H7 (cell line): ENCODE measurements at regions not wholly inside any gene's neighbourhood (a gene's known extent, or its start where the extent isn't known, plus 50 kb on each side); places are given as distances from the start of the nearest gene placed in this dataset.

ENCODE experiments used
- DNase-seq: peaks from one replicate; pipeline ENCODE4 v3.0.0; 2012
- H3K27me3 ChIP-seq: 2 replicates; pipeline ENCODE4 v1.6.0; 2011; ENCODE audit warnings: mild to moderate bottlenecking, low read length; ENCODE audit not compliant: control insufficient read depth, insufficient read depth
- H3K36me3 ChIP-seq: replicated peaks from 2 replicates; pipeline ENCODE4 v1.5.1; 2011; ENCODE audit warnings: low read length; ENCODE audit not compliant: control insufficient read depth, insufficient read depth
- H3K4me3 ChIP-seq: 2 replicates; pipeline ENCODE4 v1.5.1; 2011; ENCODE audit warnings: low read depth, mild to moderate bottlenecking, control low read depth, low read length, moderate library complexity; ENCODE audit not compliant: insufficient read depth

DNA sequence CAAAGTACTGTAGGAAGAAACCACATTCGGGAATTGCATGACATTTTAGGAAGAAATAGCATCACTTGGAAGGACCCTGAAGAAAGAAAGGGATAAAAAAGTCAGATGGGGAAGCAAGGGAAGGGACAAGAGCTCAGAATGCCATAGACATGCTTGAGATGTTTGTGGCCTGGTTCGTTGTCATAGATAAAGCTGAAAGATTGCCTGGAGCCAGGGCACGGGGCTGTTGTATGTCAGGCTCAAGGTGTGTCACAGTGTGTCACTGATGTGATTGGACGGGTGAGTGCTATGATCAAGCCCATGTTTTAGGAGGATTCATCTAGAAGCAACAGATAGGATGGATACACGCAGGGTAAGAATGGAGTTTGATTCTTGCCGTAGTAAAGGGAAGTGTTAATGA, 216.2 kb upstream of the SOX4 start:
- DNase-seq = no peak
- no peak overlapping the region for H3K4me3 ChIP-seq
- no peaks in the 10 kb centered on the region for H3K27me3 ChIP-seq
- no peaks in the 10 kb centered on the region for H3K36me3 ChIP-seq

DNA sequence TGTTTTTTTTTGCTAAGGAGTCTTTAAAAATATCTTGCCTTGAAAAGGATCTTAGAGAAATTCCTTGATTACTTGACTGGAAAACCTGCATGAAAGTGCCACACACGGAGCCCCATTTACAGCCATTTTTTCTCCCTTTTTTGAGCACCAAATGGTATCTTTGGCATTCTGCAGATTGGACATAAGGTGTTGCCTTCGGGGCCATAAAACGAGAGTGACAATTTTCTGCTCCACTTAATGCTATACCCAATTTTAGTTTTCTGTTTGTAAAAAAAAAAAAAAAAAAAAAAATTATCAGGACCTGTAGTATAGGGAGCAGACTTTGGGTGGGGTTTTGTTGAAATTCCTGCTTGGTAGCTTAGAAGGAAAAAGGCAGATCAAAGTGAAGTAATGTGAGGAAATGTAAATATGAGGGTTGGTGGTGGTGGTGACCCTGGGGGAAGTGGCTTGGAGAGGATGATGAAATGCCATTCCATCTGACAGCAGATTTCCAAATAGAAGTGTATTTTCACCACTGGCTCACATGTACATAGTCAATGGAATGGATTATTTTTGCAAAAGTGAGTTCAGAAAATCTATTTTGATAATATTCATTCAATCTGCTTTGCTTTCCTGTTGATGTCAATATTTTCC, 212.1 kb upstream of the SOX4 start:
- no peak for DNase-seq
- Histone ChIP-seq H3K36me3 (no peaks in the 10 kb centered on the region), H3K27me3 (no peaks in the 10 kb centered on the region), H3K4me3 (no peak overlapping the region)

DNA sequence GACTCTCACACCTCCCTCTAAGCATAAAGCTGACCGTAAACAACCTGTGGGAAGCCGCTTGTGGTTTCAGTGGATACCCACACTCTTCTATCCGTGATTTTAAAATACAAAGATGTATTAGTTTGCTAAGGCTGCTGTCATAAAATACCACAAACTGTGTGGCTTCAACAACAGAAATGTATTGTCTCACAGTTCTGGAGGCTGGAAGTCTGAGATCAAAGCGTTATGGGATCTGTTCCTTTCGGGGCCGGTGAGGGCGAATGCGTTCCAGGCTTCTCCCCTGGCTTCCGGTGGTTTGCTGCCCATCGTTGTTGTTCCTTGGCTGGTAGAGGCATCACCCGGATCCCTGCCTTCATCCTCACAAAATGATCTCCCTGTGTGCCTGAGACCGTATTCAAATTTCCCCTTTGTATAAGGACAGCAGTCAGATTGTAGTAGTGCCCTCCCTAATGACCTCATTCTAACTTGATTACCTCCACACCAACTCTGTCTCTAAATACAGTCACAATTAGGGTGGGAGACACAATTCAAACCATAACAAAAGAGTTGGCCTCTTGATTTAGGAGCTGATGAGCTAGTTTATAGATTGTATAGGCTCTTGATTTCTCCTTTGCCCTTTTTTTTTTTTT, 210.6 kb upstream of the SOX4 start:
- Histone ChIP-seq H3K36me3 (no peaks in the 10 kb centered on the region), H3K27me3 (no peaks in the 10 kb centered on the region), H3K4me3 (no peak overlapping the region)
- no peak for DNase-seq

DNA sequence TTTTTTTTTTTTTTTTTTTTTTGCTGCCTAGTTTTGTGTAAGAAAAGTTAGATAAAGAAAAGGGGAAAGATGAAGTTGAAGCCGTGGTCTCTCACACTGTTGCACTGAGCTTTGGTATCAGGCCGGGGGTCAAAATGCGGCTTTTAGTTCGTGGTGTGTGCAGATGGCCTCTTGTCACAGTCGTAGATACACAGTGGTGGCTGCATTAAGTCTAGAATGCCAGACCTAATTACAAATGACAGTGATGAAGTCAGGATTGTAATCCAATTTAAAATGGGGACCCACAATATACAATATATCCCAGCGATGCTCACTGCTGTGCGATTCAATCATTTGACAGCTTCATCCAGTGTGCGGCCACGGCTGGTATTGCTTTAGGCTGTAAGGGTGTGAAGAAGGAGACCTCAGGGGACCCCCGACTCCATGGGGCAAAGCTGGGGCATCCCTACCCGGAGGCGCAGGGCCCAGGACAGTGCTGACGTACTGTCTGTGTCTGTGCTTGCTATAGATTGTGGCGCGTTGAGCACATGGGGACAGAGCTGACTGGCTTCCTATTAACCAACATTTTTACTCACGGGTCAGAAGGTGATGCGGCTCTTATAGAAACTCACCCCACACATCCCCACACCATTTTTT, 210.0 kb upstream of the SOX4 start:
- Histone ChIP-seq H3K36me3 (no peaks in the 10 kb centered on the region), H3K27me3 (no peaks in the 10 kb centered on the region), H3K4me3 (no peak overlapping the region)
- no peak for DNase-seq

DNA sequence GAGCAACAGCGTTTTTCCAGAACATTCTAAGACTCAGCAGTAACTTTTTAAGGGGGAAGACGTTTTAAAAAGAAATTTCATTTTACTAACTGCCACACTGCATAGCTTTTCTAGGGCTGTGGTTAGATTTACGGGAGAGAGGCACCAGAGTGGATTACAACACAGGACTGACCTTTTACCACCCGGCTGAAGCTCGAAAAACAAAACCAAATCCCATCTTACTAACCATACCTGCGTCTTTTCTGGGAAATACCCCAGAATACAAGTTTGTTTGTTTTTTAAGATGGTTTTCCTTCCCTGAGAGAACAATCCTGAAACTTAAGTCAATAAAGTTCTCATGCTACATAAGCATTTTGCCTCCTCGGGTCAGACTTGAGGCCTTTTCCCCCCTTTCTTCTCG, 209.3 kb upstream of the SOX4 start:
- H3K36me3 ChIP-seq = no peaks in the 10 kb centered on the region
- DNase-seq = no peak
- H3K4me3 ChIP-seq = no peak overlapping the region
- H3K27me3 ChIP-seq = no peaks in the 10 kb centered on the region

DNA sequence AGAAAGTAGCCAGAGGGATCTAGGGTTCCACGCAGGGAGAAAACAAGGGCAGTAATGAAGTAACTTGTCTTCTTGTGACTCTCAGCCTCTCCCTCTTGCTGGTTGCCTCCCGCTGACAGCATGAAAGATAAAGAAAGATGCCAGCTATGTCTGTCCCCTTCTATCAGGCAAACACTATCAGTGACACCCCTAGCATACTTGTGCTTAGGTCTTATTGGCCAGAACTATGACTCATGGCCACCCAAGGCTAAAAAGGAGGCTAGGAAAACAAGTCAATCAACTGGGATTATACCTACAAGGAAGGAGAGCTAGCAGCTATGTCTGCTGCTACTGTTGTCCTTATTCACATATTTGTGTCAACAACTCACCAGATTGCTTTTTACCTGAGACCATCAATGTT, 206.8 kb upstream of the SOX4 start:
- no peak overlapping the region for H3K4me3 ChIP-seq
- no peaks in the 10 kb centered on the region for H3K27me3 ChIP-seq
- H3K36me3 ChIP-seq = no peaks in the 10 kb centered on the region
- no peak for DNase-seq

DNA sequence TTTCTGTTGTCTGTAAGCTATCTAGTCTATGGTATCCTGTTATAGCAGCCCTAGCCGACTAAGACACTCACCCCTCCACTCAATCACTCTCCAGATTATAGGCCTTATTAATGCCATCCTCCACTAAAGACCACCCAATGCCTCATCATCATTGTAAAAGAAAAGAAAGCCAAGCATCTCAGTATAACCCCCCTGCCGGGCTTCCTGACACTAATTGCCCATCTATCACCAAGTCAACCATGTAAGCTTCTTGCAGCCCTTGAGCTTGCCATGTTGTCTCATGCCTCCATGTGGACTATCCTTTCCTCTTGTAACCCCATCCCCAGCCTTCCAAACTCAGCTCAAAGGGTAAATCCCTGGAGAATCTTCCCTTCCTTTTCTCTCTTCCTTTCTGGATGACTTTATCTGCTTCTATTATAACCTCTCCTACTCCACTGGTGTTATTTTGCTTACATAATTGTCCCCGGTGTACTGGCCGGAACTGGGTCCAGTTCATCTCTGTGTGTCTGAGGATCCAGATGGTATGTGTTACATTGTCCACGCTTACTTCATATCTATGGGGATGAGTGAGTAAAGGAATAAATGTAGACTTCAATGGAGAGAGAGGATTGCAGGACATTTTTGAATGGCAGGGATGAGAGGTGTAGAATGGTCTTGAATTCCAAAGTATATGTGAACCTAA, 202.9 kb upstream of the SOX4 start:
- no peak for DNase-seq
- Histone ChIP-seq H3K27me3 (no peaks in the 10 kb centered on the region), H3K4me3 (no peak overlapping the region), H3K36me3 (no peaks in the 10 kb centered on the region)

DNA sequence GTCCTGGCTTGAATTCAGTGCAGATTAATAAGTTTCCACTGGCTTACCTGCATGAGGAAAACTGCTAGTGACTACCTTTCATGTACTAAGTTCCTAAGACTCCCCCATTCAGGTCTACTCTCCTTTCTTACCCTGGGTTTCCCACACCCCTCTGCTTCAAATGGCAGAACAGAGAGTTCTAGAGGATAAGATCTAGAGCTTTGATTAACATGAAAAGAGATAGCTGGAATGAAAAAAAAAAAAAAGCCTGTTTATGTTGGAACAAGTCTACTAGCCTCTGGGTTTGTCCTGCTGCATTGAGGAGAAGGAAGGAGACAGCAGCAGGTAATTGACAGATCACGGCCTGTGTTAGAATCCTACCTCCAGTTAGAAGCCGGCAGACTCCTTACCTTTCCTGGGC, 201.4 kb upstream of the SOX4 start:
- Histone ChIP-seq H3K27me3 (no peaks in the 10 kb centered on the region), H3K4me3 (no peak overlapping the region), H3K36me3 (no peaks in the 10 kb centered on the region)
- DNase-seq = no peak

DNA sequence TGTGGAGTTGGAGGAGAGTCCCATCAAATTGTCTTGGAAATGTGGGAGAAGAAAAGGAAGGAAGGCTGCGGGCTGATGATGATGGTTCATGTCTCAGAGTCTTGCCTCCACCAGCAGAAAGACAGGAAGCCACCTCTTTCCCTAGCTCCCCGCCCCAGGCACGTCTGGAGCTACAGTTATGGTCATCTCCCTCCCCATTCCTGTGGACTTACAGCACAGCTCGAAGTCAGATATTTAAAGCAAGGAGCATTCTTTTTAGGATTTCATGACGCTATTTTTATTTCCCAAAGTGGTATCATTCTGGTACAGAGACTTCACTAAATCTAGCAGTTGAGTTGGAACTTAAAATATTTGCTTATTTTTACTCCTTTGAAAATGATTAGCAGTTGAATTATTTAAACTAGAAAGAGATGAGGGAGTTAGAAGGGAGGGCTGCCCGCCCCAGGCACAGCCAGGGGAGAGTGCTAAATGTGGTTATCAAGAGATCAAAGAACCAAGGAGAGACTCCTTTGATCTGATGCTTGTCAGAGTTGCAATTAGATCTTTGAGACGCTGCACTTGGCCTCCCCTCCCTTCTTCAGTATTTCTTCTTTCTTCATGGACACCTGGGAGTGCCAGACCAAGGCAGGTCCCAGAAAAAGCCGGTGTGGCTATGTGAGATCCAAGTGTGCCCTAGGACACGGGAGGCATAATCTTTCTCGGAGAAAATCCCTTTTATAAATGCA, 199.9 kb upstream of the SOX4 start:
- Histone ChIP-seq H3K36me3 (no peaks in the 10 kb centered on the region), H3K27me3 (no peaks in the 10 kb centered on the region)
- no peak for DNase-seq

DNA sequence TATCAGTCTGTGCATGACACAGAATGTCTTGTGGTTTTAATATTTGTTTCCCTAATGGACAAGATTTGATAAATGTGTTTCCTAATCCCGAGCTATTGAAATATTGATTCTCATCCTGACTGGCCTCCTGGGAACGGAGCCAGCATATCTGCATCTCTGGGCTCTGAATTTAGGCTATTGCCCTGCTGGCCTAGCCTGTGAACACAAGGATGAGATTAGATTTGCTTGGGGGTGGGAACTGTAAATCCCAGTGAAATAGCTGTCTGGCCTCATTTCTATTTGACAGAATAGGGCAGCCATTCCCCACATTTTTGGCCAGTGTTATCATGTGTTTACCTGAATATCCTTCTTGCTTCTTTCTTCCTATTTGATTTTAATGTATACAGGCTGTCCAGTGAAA, 198.4 kb upstream of the SOX4 start:
- H3K4me3 ChIP-seq = no peak overlapping the region
- DNase-seq = no peak

More for the DNA sequence above, 199.9 kb upstream of the SOX4 start:
- no peak overlapping the region for H3K4me3 ChIP-seq

DNA sequence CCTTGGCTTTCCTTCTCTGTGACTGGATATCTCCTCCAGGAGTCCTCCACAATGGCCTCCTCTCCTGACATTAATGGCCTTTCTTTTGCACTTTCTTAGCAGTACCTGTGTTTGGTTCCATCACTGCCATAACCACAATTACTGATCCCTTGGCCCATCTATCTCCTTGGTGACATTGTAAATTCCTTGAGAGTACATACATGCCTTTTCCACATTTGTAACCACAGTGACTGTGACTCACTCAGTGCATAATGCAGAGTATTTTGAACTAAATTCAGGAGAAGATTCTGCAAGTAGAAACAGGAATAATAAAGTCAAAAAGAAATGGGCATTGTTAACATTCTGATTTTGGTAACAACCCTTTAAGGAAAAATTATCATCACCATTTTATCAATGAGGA, 197.2 kb upstream of the SOX4 start:
- no peak overlapping the region for H3K4me3 ChIP-seq
- no peak for DNase-seq
- H3K27me3 ChIP-seq = no peaks in the 10 kb centered on the region
- H3K36me3 ChIP-seq = no peaks in the 10 kb centered on the region

More for the DNA sequence above, 198.4 kb upstream of the SOX4 start:
- H3K27me3 ChIP-seq = no peaks in the 10 kb centered on the region
- H3K36me3 ChIP-seq = no peaks in the 10 kb centered on the region

DNA sequence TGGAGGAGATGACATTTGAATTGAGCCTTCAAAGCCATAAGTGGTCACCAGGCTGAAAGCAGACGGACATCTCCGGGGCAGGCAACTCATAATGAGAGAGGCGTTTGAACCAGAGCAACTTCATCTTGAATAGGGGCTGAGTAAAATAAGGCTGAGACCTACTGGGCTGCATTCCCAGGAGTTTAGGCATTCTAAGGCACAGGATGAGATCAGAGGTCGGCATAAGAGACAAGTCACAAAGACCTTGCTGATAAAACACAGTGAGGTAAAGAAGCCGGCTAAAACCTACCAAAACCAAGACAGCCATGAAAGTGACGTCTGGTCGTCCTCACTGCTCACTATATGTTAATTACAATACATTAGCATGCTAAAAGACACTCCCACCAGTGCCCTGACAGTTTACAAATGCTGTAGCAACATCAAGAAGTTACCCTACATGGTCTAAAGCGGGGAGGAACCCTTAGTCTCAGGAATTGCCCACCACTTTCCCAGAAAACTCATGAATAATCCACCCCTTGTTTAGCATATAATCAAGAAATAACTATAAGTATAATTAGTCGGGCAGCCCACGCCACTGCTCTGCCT, 194.7 kb upstream of the SOX4 start:
- Histone ChIP-seq H3K27me3 (no peaks in the 10 kb centered on the region), H3K4me3 (no peak overlapping the region), H3K36me3 (no peaks in the 10 kb centered on the region)
- DNase-seq = no peak

DNA sequence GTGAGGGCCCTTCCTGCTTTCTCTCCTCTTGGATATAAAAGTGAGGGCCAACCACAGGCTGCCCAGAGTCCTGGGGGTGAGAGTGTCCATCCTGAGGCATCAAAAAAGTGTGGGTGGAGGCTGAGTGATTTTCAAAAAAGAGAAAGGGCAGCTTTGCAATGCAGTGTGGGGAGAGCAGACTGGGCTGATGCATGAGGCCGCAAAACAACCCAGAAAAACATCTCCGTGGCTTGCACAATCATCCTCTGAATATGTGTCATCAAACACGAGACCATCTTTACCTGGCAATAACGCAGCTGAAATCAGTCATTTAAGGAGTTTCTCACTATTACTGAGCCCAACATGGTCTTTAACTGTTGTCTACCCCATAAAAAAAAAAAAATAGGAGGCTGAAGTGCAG, 191.2 kb upstream of the SOX4 start:
- Histone ChIP-seq H3K4me3 (no peak overlapping the region), H3K36me3 (no peaks in the 10 kb centered on the region), H3K27me3 (no peaks in the 10 kb centered on the region)
- DNase-seq = no peak

DNA sequence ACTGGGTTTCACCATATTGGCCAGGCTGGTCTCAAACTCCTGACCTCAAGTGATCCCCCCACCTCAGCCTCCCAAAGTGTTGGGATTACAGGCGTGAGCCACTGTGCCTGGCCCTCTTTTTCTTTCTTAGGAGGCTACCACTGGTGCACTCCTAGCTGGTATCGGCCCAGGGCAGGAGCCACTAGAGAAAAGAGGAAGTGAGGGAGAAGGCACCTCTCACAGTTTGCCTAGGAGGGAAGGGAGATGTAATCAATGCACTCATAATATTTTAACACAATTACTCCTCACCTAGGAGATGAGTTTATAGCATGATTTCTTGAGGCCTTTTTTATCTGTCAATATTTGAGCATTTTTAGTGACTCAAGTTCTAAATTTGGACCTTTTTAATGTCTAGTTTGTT, 189.0 kb upstream of the SOX4 start:
- Histone ChIP-seq H3K4me3 (no peak overlapping the region), H3K27me3 (no peaks in the 10 kb centered on the region), H3K36me3 (no peaks in the 10 kb centered on the region)
- DNase-seq = no peak
